ENCODE measurements at regions not wholly inside any gene's neighbourhood (a gene's known extent, or its start where the extent isn't known, plus 50 kb on each side); places are given as distances from the start of the nearest gene placed in this dataset.

DNA sequence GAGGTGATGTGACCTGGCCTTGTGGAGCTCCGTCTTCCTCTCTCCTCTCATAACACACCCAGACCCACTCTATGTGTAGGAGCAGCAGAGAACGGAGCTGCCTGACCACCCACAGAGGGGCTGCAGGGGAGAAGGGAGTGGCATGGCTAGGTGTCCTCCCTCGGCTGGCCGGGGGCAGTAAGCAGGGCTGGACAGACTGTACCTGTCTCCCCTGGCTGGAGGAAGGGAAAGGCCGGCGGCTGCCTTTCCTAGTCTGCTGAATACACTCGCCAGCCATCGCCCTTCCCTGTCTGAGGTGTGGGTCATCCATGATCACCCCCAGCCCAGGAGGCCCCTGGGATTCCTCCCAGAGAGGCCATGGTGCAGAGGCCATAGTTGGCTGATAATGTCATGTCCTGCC, 187.2 kb upstream of the AJAP1 start:
- ChIA-PET CTCF (no interaction called here), POLR2A (no interaction called here)
- Mint-ChIP-seq H3K27ac (no peak overlapping the region), H3K36me3 (no peaks in the 10 kb centered on the region), H3K4me1 (no peaks in the 10 kb centered on the region), H3K27me3 (peaks cover 3 to 5% of the 10 kb centered on the region in 2 donors), H3K4me3 (no peak overlapping the region), H3K9me3 (no peaks in the 10 kb centered on the region)
- Histone ChIP-seq H3K9me3 (ENCODE audit: low read length) (no peaks in the 10 kb centered on the region), H3K4me1 (ENCODE audit: insufficient read depth, low read length) (no peaks in the 10 kb centered on the region), H3K27ac (ENCODE audit: low read depth, low read length) (no peak overlapping the region), H3K27me3 (ENCODE audit: insufficient read depth, low read length, poor library complexity, severe bottlenecking) (no peaks in the 10 kb centered on the region), H3K36me3 (ENCODE audit: insufficient read depth, low read length) (no peaks in the 10 kb centered on the region), H3K4me3 (ENCODE audit: low read length) (no peak overlapping the region)
- DNase-seq, result no peak

DNA sequence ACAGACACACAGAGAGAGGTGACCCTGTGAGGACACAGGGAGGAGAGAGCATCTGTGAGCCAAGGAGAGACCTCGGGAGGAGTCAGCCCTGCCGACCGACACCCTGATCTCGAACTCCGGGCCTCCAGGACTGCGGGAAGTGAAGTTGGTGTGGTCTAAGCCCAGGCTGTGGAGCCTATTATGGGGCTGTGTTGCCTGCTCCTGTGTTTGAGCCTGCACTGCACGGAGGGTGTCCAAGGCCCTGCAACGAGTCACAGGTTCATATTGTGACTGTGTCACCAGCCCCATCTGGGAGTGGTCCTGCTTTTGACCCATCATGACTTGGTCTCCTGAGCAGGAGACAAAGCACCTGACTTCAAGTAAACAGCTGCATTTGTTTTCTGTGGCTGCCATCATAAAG, 186.0 kb upstream of the AJAP1 start:
- H3K36me3 Mint-ChIP-seq, result no peaks in the 10 kb centered on the region
- no peaks in the 10 kb centered on the region for H3K4me1 Mint-ChIP-seq
- Histone ChIP-seq H3K4me3 (ENCODE audit: low read length) (no peak overlapping the region), H3K36me3 (ENCODE audit: insufficient read depth, low read length) (no peaks in the 10 kb centered on the region), H3K9me3 (ENCODE audit: low read length) (no peaks in the 10 kb centered on the region), H3K27me3 (ENCODE audit: insufficient read depth, low read length, poor library complexity, severe bottlenecking) (no peaks in the 10 kb centered on the region), H3K4me1 (ENCODE audit: insufficient read depth, low read length) (no peaks in the 10 kb centered on the region), H3K27ac (ENCODE audit: low read depth, low read length) (no peak overlapping the region)
- H3K27me3 Mint-ChIP-seq, result peaks cover 3 to 5% of the 10 kb centered on the region in 2 donors
- H3K4me3 Mint-ChIP-seq, result no peak overlapping the region
- H3K9me3 Mint-ChIP-seq, result no peaks in the 10 kb centered on the region
- ChIA-PET POLR2A (no interaction called here), CTCF (no interaction called here)
- DNase-seq, result no peak
- no peak overlapping the region for H3K27ac Mint-ChIP-seq

DNA sequence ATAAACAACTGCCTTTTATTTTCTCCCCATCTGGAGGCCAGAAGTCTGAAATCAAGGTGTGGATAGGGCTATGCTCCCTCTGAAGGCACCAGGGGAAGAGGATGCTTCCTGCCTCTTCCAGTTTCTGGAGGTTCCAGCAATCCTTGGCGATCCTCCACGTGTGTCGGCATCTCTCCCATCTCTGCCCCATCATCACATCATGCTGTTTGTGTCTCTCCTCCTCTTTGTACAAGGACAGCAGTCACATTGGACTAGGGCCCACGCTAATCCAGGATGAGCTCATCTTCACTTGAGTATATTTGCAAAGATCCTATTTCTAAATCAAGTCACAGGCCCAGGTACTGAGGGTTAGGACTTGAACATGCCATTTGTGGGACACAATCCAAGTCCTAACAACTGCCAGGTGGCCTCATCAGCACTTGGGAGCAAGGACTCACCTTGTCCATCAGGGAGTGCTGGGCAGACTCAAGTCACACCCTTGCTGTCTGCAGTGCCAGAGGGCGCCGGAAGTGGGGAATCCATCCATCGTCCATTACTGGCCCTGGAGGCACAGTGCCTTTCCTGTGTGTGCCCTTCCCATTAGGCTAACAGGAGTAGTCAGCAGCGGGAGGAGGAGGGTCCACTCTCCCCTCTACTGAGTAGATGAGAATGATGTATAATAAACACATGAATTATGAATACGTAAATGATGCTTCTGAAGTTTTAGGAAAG, 185.4 kb upstream of the AJAP1 start:
- no peaks in the 10 kb centered on the region for H3K36me3 Mint-ChIP-seq
- CTCF ChIA-PET, result no interaction called here

DNA sequence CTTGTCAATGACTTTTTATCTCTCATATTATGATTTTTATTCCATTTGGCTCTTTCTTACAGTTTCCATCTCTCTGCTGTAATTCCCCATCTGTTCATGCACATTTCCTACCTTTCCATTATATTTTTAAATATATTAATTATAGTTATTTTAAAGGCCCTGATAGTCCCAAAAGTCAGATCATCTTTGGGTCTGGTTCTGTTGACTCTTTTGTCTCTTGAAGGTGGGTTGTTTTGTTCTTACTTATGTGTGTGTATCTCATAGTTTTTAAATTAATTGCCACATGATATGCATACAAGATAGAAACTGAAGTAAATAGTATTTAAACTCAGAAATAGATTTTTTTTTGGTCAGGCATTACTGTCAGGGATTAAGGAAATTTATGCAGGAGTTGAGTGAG, 178.0 kb upstream of the AJAP1 start:
- ChIA-PET POLR2A (no interaction called here), CTCF (no interaction called here)
- no peaks in the 10 kb centered on the region for H3K4me1 Mint-ChIP-seq
- H3K9me3 Mint-ChIP-seq, result peaks cover 3 to 19% (median 10%) of the 10 kb centered on the region in 5 donors
- H3K4me3 Mint-ChIP-seq, result no peak overlapping the region
- no peaks in the 10 kb centered on the region for H3K9me3 ChIP-seq (ENCODE audit: low read length)
- H3K36me3 ChIP-seq (ENCODE audit: insufficient read depth, low read length), result no peaks in the 10 kb centered on the region
- DNase-seq, result no peak
- H3K27me3 ChIP-seq (ENCODE audit: insufficient read depth, low read length, poor library complexity, severe bottlenecking), result no peaks in the 10 kb centered on the region
- H3K27me3 Mint-ChIP-seq, result no peaks in the 10 kb centered on the region
- H3K4me1 ChIP-seq (ENCODE audit: insufficient read depth, low read length), result no peaks in the 10 kb centered on the region
- no peak overlapping the region for H3K27ac ChIP-seq (ENCODE audit: low read depth, low read length)
- H3K27ac Mint-ChIP-seq, result no peak overlapping the region
- no peaks in the 10 kb centered on the region for H3K36me3 Mint-ChIP-seq
- H3K4me3 ChIP-seq (ENCODE audit: low read length), result no peak overlapping the region

More for the DNA sequence above, 185.4 kb upstream of the AJAP1 start:
- Histone ChIP-seq H3K4me1 (ENCODE audit: insufficient read depth, low read length) (no peaks in the 10 kb centered on the region), H3K27me3 (ENCODE audit: insufficient read depth, low read length, poor library complexity, severe bottlenecking) (no peaks in the 10 kb centered on the region), H3K27ac (ENCODE audit: low read depth, low read length) (no peak overlapping the region), H3K4me3 (ENCODE audit: low read length) (no peak overlapping the region), H3K36me3 (ENCODE audit: insufficient read depth, low read length) (no peaks in the 10 kb centered on the region), H3K9me3 (ENCODE audit: low read length) (no peaks in the 10 kb centered on the region)
- POLR2A ChIA-PET, result no interaction called here
- no peak overlapping the region for H3K4me3 Mint-ChIP-seq
- no peak for DNase-seq
- H3K4me1 Mint-ChIP-seq, result no peaks in the 10 kb centered on the region
- peaks cover 3 to 5% of the 10 kb centered on the region in 2 donors for H3K27me3 Mint-ChIP-seq
- H3K9me3 Mint-ChIP-seq, result no peaks in the 10 kb centered on the region
- H3K27ac Mint-ChIP-seq, result no peak overlapping the region

DNA sequence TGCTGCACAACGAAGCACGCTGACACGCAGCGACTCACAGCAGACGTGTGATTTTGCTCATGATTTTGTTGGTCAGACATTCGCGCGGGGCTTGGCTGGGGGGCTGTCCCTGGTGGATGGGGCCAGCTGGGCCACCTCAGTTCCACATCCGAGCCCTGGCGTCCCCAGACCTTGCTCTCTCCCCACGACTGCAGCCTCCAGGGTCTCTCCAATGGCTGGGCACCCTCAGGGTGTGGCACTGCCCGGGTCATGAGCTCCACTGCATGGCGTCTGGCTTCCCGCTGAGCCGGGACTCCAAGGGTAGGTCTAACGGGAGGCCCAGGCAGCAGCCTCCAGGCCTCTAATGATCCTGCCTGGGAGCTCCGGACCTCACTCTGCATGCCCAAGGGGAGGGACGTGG, 173.0 kb upstream of the AJAP1 start:
- H3K4me3 Mint-ChIP-seq, result no peak overlapping the region
- H3K9me3 Mint-ChIP-seq, result peaks cover 3 to 15% (median 7%) of the 10 kb centered on the region in 5 donors
- Histone ChIP-seq H3K27ac (ENCODE audit: low read depth, low read length) (no peak overlapping the region), H3K4me1 (ENCODE audit: insufficient read depth, low read length) (no peaks in the 10 kb centered on the region), H3K9me3 (ENCODE audit: low read length) (no peaks in the 10 kb centered on the region), H3K27me3 (ENCODE audit: insufficient read depth, low read length, poor library complexity, severe bottlenecking) (no peaks in the 10 kb centered on the region), H3K4me3 (ENCODE audit: low read length) (no peak overlapping the region), H3K36me3 (ENCODE audit: insufficient read depth, low read length) (no peaks in the 10 kb centered on the region)
- H3K27ac Mint-ChIP-seq, result no peak overlapping the region
- peaks cover 0 to 1% (median 0%) of the 10 kb centered on the region in 3 donors for H3K36me3 Mint-ChIP-seq
- ChIA-PET POLR2A (no interaction called here), CTCF (no interaction called here)
- DNase-seq, result no peak
- H3K4me1 Mint-ChIP-seq, result no peaks in the 10 kb centered on the region
- peaks cover 0 to 19% of the 10 kb centered on the region in 2 donors for H3K27me3 Mint-ChIP-seq

DNA sequence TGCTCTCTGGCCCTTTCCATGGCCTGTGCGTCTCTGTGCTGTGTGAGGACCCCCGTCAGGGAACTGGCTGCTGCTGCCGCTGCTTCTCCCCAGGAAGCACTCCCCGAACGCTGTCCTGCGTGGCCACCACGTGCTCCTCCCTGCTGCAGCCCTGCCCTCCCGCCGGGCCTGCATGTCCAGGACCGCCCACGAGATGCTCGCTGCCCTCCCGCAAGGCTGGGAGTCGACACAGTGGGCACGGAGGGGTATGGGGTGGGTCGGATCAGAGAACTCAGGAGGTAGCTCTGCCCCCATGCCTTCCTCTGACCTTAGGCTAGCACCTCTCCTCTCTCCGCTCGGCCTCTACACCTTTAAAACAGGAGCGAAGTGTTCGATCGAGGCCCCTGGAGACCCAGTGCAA, 171.9 kb upstream of the AJAP1 start:
- H3K27me3 Mint-ChIP-seq, result peaks cover 1 to 19% of the 10 kb centered on the region in 2 donors
- no peaks in the 10 kb centered on the region for H3K4me1 Mint-ChIP-seq
- H3K4me3 ChIP-seq (ENCODE audit: low read length), result no peak overlapping the region
- no peaks in the 10 kb centered on the region for H3K9me3 ChIP-seq (ENCODE audit: low read length)
- peaks cover 0 to 1% (median 0%) of the 10 kb centered on the region in 3 donors for H3K36me3 Mint-ChIP-seq
- no peaks in the 10 kb centered on the region for H3K4me1 ChIP-seq (ENCODE audit: insufficient read depth, low read length)
- no peaks in the 10 kb centered on the region for H3K36me3 ChIP-seq (ENCODE audit: insufficient read depth, low read length)
- no peak overlapping the region for H3K27ac Mint-ChIP-seq
- H3K4me3 Mint-ChIP-seq, result no peak overlapping the region
- H3K27ac ChIP-seq (ENCODE audit: low read depth, low read length), result no peak overlapping the region
- CTCF ChIA-PET, result no interaction called here
- H3K27me3 ChIP-seq (ENCODE audit: insufficient read depth, low read length, poor library complexity, severe bottlenecking), result no peaks in the 10 kb centered on the region
- POLR2A ChIA-PET, result no interaction called here
- peaks cover 0 to 4% (median under 1%) of the 10 kb centered on the region in 5 donors for H3K9me3 Mint-ChIP-seq
- DNase-seq, result no peak

DNA sequence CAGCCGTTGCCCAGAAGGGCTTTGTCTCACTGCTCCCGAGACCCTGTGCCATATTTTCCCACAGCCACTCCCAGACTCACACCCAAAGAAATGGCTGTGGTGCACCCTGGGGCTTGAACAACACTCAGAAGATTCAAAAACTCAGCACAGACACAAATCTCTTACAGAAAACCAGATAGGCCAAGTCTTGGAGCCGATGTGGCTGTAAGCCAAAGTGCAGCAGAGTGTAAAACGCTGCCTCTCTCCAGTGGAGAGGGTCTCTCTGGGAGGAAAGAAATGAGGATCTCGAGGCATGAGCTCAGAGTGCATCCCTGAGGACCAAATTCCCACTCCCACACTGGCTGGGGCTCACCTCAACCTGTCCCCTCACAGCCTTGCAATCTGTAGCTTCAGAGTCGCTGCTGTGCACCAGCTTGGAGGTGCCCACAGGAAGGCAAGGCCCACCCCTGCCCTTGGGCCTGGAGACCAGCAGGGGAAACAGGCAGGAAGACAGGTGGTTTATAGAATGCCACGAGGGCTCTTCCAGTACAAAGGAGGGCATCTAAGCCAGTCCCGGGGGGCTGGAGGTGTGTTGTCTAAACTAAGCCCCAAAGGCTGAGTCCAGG, 171.3 kb upstream of the AJAP1 start:
- Histone ChIP-seq H3K4me1 (ENCODE audit: insufficient read depth, low read length) (no peaks in the 10 kb centered on the region), H3K9me3 (ENCODE audit: low read length) (no peaks in the 10 kb centered on the region), H3K36me3 (ENCODE audit: insufficient read depth, low read length) (no peaks in the 10 kb centered on the region), H3K27me3 (ENCODE audit: insufficient read depth, low read length, poor library complexity, severe bottlenecking) (no peaks in the 10 kb centered on the region), H3K4me3 (ENCODE audit: low read length) (no peak overlapping the region), H3K27ac (ENCODE audit: low read depth, low read length) (no peak overlapping the region)
- peaks cover 1 to 19% of the 10 kb centered on the region in 2 donors for H3K27me3 Mint-ChIP-seq
- ChIA-PET CTCF (no interaction called here), POLR2A (no interaction called here)
- H3K27ac Mint-ChIP-seq, result no peak overlapping the region
- no peaks in the 10 kb centered on the region for H3K4me1 Mint-ChIP-seq
- H3K9me3 Mint-ChIP-seq, result peaks cover 0 to 2% (median 0%) of the 10 kb centered on the region in 5 donors
- DNase-seq, result no peak
- peaks cover 0 to 1% (median 0%) of the 10 kb centered on the region in 3 donors for H3K36me3 Mint-ChIP-seq
- H3K4me3 Mint-ChIP-seq, result no peak overlapping the region

DNA sequence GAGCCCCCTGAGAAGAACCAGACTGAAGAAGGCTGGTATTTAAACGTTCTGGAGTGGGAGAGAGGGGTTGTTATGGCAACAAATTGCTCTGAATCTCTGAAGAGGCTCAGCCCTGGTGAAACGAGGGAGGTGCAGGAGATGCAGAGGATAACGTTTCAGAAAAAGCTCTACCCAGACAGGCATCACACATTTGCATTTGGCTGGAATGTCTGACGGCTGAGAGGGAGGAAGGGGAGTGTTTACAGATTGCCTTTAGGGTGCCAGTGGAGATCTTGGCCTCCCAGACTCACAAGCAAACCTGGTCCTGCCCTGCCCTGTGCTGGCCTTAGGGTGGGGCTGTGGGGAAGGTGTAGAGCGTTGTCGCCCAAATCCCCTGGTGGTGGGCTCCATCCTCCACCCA, 169.0 kb upstream of the AJAP1 start:
- H3K4me1 ChIP-seq (ENCODE audit: insufficient read depth, low read length), result no peaks in the 10 kb centered on the region
- CTCF ChIA-PET, result no interaction called here
- no peak for DNase-seq
- H3K9me3 ChIP-seq (ENCODE audit: low read length), result no peaks in the 10 kb centered on the region
- no peak overlapping the region for H3K4me3 Mint-ChIP-seq
- H3K4me3 ChIP-seq (ENCODE audit: low read length), result no peak overlapping the region
- H3K9me3 Mint-ChIP-seq, result peaks cover 0 to 2% (median 0%) of the 10 kb centered on the region in 5 donors
- no peaks in the 10 kb centered on the region for H3K36me3 ChIP-seq (ENCODE audit: insufficient read depth, low read length)
- H3K4me1 Mint-ChIP-seq, result no peaks in the 10 kb centered on the region
- peaks cover 0 to 1% (median 0%) of the 10 kb centered on the region in 3 donors for H3K36me3 Mint-ChIP-seq
- no peaks in the 10 kb centered on the region for H3K27me3 ChIP-seq (ENCODE audit: insufficient read depth, low read length, poor library complexity, severe bottlenecking)
- no peak overlapping the region for H3K27ac Mint-ChIP-seq
- POLR2A ChIA-PET, result no interaction called here
- no peak overlapping the region for H3K27ac ChIP-seq (ENCODE audit: low read depth, low read length)
- H3K27me3 Mint-ChIP-seq, result peaks cover 10 to 19% of the 10 kb centered on the region in 2 donors

All from CD8-positive, alpha-beta memory T cell (primary cell).